ENCODE measurements at regions not wholly inside any gene's neighbourhood (a gene's known extent, or its start where the extent isn't known, plus 50 kb on each side); places are given as distances from the start of the nearest gene placed in this dataset.
A peak's percentile ranks its signal among the peaks of the same experiment; 100 is the strongest.

DNA sequence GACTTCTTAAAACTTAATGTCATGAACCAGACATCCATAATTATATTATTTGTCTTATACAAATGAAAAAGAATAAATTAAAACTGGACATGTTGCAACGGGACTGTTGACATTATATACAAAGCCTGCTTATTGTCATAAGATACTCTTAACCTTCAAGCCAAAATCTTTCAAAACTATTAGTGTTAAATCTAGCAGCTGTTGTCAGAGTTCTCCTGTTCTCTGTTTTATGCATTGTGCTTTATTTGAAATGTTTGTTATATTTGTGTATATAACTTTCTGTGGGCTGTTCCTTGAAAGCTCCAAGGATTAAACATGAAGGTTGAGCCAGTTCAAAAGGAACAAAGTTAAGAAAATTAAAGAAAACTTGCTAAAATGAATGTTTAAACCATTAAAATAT lies 335.5 kb upstream of the NT5C1B start:
- Histone ChIP-seq H3K36me3 (no peaks in the 10 kb centered on the region), H3K27me3 (no peaks in the 10 kb centered on the region), H3K27ac (no peak overlapping the region), H3K4me3 (no peak overlapping the region), H3K9me3 (peaks cover 0 to 5% of the 10 kb centered on the region in 2 donors), H3K4me1 (no peaks in the 10 kb centered on the region)
- TF ChIP-seq, protein P1, sequence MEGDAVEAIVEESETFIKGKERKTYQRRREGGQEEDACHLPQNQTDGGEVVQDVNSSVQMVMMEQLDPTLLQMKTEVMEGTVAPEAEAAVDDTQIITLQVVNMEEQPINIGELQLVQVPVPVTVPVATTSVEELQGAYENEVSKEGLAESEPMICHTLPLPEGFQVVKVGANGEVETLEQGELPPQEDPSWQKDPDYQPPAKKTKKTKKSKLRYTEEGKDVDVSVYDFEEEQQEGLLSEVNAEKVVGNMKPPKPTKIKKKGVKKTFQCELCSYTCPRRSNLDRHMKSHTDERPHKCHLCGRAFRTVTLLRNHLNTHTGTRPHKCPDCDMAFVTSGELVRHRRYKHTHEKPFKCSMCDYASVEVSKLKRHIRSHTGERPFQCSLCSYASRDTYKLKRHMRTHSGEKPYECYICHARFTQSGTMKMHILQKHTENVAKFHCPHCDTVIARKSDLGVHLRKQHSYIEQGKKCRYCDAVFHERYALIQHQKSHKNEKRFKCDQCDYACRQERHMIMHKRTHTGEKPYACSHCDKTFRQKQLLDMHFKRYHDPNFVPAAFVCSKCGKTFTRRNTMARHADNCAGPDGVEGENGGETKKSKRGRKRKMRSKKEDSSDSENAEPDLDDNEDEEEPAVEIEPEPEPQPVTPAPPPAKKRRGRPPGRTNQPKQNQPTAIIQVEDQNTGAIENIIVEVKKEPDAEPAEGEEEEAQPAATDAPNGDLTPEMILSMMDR (IDR thresholded peaks at IDR 0.05) = no peak
- DNase-seq (peak in 2 of 4 donors; percentile 26 to 28), ATAC-seq (no peak)
- intact Hi-C loops (cut with DNase I) = no loop called here

DNA sequence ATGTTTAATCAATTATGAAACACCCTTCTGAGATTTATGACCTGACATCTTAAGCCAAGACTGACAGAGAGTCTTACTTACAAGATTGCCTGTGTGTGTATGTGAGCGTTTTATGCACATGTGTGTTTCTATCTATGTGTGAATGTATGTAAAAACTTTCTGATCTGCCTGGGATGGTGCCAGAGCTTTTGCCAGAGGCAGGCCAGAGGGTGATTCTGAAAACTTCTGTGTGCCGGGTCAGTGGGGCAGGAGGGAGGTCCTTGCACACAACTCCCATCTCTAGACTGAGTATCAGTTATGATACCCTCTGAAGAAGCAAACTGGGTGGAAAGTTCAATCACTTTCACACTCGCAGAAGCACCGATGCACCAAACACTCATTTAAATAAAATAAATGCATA lies 335.0 kb upstream of the NT5C1B start:
- Histone ChIP-seq H3K9me3 (peaks cover 0 to 5% of the 10 kb centered on the region in 2 donors), H3K4me1 (no peaks in the 10 kb centered on the region), H3K27ac (no peak overlapping the region), H3K27me3 (no peaks in the 10 kb centered on the region), H3K36me3 (no peaks in the 10 kb centered on the region), H3K4me3 (no peak overlapping the region)
- TF ChIP-seq, protein P1 (IDR thresholded peaks at IDR 0.05) = no peak
- intact Hi-C loops (cut with DNase I) = no loop called here
- ATAC-seq = no peak
- peak in 1 of 4 donors; percentile 17 for DNase-seq

DNA sequence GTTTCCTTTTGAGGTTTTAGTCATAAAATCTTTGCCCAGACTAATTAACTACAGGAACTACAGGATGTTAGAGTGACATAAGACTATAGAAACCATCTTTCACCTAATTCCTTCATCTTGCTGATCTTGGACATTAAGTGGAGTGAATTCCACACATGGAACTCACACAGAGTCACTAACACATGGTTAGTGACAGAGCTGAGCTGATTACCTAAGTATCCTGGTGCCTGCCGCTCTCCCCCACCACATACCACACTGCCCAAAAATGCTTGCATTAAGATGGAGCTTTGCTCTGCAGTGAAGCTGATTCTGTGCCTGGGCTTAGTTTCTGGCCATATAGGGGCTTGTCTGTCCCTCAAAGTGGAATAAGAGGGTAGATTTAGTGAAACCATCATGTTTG lies 332.9 kb upstream of the NT5C1B start:
- Histone ChIP-seq H3K4me1 (no peaks in the 10 kb centered on the region), H3K27me3 (no peaks in the 10 kb centered on the region), H3K27ac (no peak overlapping the region), H3K36me3 (no peaks in the 10 kb centered on the region), H3K9me3 (peaks cover 0 to under 1% of the 10 kb centered on the region in 2 donors), H3K4me3 (no peak overlapping the region)
- DNase-seq = no peak
- TF ChIP-seq, protein P1 (IDR thresholded peaks at IDR 0.05) = no peak
- no peak for ATAC-seq
- intact Hi-C loops (cut with DNase I) = no loop called here

DNA sequence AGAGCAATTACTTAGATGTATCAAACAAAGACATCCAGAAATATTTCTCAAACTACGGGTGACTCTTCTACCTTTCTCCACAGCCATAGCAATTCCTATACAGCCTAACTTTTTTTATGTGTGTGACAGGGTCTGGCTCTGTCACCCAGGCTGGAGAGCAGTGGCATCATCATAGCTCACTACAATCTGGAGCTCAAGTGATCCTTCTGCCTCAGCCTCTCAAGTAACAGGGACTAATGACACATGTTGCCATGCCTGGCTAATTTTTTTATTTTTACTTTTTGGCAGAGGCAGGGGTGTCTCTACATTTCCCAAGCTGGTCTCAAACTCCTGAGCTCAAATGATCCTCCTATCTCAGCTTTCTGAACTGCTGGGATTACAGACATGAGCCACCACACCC lies 328.9 kb upstream of the NT5C1B start:
- H3K9me3 ChIP-seq = no peaks in the 10 kb centered on the region
- no peak for DNase-seq
- no peak for ATAC-seq
- no peak overlapping the region for H3K27ac ChIP-seq
- TF ChIP-seq, protein P1 (IDR thresholded peaks at IDR 0.05) = no peak
- H3K4me3 ChIP-seq = no peak overlapping the region
- H3K27me3 ChIP-seq = no peaks in the 10 kb centered on the region
- H3K4me1 ChIP-seq = no peaks in the 10 kb centered on the region
- no peaks in the 10 kb centered on the region for H3K36me3 ChIP-seq
- intact Hi-C loops (cut with DNase I) = no loop called here

DNA sequence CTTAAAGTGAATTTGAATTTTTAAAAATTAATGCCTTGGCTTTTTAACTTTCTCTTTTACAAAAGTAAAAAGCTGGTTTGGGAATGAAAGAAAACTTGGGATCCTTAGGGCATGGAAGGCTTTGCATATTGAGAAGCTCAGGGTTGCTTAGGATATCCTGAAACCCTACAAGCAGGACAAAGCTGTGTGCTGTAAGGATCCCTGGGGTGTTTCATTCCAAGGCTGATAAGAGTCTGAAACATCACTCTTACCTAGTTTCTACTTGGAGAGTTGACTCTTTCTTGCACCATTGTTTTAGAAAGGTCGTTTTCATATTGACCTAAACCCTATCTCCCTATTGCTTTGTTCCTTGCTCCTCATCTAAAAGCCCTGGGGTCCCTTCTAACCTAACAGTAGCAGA lies 325.9 kb upstream of the NT5C1B start:
- no peak for ATAC-seq
- Histone ChIP-seq H3K9me3 (no peaks in the 10 kb centered on the region), H3K4me3 (no peak overlapping the region), H3K36me3 (no peaks in the 10 kb centered on the region), H3K4me1 (no peaks in the 10 kb centered on the region), H3K27ac (no peak overlapping the region), H3K27me3 (no peaks in the 10 kb centered on the region)
- no peak for DNase-seq
- TF ChIP-seq, protein P1 (IDR thresholded peaks at IDR 0.05) = no peak
- intact Hi-C loops (cut with DNase I) = no loop called here
